Mesenchymal stem cell (in vitro differentiated cells and primary cell): ENCODE measurements at regions not wholly inside any gene's neighbourhood (a gene's known extent, or its start where the extent isn't known, plus 50 kb on each side); places are given as distances from the start of the nearest gene placed in this dataset.
"Not testable (repeated sequence)": the region's sequence is repeated elsewhere in the genome, so short reads cannot be mapped to it uniquely, and the experiment has no call there.

Source experiments
- DNase-seq: peaks from one replicate; pipeline ENCODE4 v3.0.0-alpha.2; 2013
- H2AFZ ChIP-seq: one replicate; pipeline ENCODE4 v1.6.1; 2013; ENCODE audit warnings: low read depth, mild to moderate bottlenecking, control low read depth, inconsistent platforms, low read length, moderate library complexity
- H2AK5ac ChIP-seq: 2 replicates; pipeline ENCODE4 v1.6.1; 2013; ENCODE audit warnings: low read length, moderate library complexity, mild to moderate bottlenecking, inconsistent platforms; ENCODE audit not compliant: severe bottlenecking
- H2BK120ac ChIP-seq: one replicate; pipeline ENCODE4 v1.6.1; 2013; ENCODE audit warnings: low read depth, mild to moderate bottlenecking, inconsistent platforms, low read length, moderate library complexity
- H2BK12ac ChIP-seq, 2 experiments: one replicate each; pipeline ENCODE4 v1.6.1; 2013; ENCODE audit warnings: inconsistent platforms in 2 of 2, low read length in 2 of 2, mild to moderate bottlenecking in 2 of 2, moderate library complexity in 2 of 2, control low read depth in 1 of 2
- H2BK15ac ChIP-seq: one replicate; pipeline ENCODE4 v1.6.1; 2013; ENCODE audit warnings: mild to moderate bottlenecking, low read depth, inconsistent platforms; ENCODE audit not compliant: poor library complexity, severe bottlenecking
- H2BK5ac ChIP-seq: 2 replicates; pipeline ENCODE4 v1.6.1; 2013; ENCODE audit warnings: low read depth, mild to moderate bottlenecking, low read length, control low read depth, inconsistent platforms; ENCODE audit not compliant: poor library complexity, severe bottlenecking
- H3K14ac ChIP-seq, 2 experiments: one replicate each; pipeline ENCODE4 v1.6.1; 2013; ENCODE audit warnings: inconsistent platforms in 2 of 2, low read length in 2 of 2, control low read depth in 1 of 2, mild to moderate bottlenecking in 1 of 2, moderate library complexity in 1 of 2
- H3K18ac ChIP-seq, 2 experiments: one replicate each; pipeline ENCODE4 v1.6.1; 2013; ENCODE audit warnings: inconsistent platforms in 2 of 2, low read length in 2 of 2, control low read depth in 1 of 2, low read depth in 1 of 2, mild to moderate bottlenecking in 1 of 2
- H3K23ac ChIP-seq, 2 experiments: one replicate each; pipeline ENCODE4 v1.6.1; 2013; ENCODE audit warnings: inconsistent platforms in 2 of 2, low read length in 2 of 2, mild to moderate bottlenecking in 2 of 2, moderate library complexity in 2 of 2, control low read depth in 1 of 2
- H3K27ac ChIP-seq: 2 replicates; pipeline ENCODE4 v1.5.1; 2013; ENCODE audit warnings: mild to moderate bottlenecking, moderate library complexity, low read length, control low read depth, inconsistent platforms; ENCODE audit not compliant: poor library complexity, severe bottlenecking
- H3K27me3 ChIP-seq, 2 experiments: 2 replicates each; pipeline versions ENCODE4 v1.6.1 to v1.7.0; 2013; ENCODE audit warnings: low read length in 2 of 2, mild to moderate bottlenecking in 2 of 2, moderate library complexity in 2 of 2, control low read depth in 1 of 2, inconsistent platforms in 1 of 2; ENCODE audit not compliant: control insufficient read depth in 1 of 2, insufficient read depth in 1 of 2
- H3K36me3 ChIP-seq, 2 experiments: 2 replicates each; pipeline versions ENCODE4 v1.6.1 to v1.7.0; 2013; ENCODE audit warnings: low read length in 2 of 2, control low read depth in 1 of 2, inconsistent platforms in 1 of 2, low read depth in 1 of 2, mild to moderate bottlenecking in 1 of 2; ENCODE audit not compliant: insufficient read depth in 2 of 2, control insufficient read depth in 1 of 2
- H3K4ac ChIP-seq, 2 experiments: one replicate each; pipeline ENCODE4 v1.6.1; 2013; ENCODE audit warnings: inconsistent platforms in 2 of 2, low read length in 2 of 2, mild to moderate bottlenecking in 2 of 2, moderate library complexity in 2 of 2, control low read depth in 1 of 2, low read depth in 1 of 2
- H3K4me1 ChIP-seq: 2 replicates; pipeline ENCODE4 v1.6.1; 2013; ENCODE audit warnings: low read depth, low read length, control low read depth; ENCODE audit not compliant: control insufficient read depth, insufficient read depth
- H3K4me2 ChIP-seq: 2 replicates; pipeline ENCODE4 v1.6.1; 2013; ENCODE audit warnings: low read length, mild to moderate bottlenecking, inconsistent platforms; ENCODE audit not compliant: poor library complexity, severe bottlenecking
- H3K4me3 ChIP-seq, 2 experiments: 2 replicates each; pipeline versions ENCODE4 v1.5.1 to v1.7.0; 2013; ENCODE audit warnings: low read length in 2 of 2, mild to moderate bottlenecking in 2 of 2, control low read depth in 1 of 2, low read depth in 1 of 2; ENCODE audit not compliant: insufficient read depth in 1 of 2
- H3K79me1 ChIP-seq: replicated peaks from 2 replicates; pipeline ENCODE4 v1.6.1; 2013; ENCODE audit warnings: mild to moderate bottlenecking, control low read depth, low read length, inconsistent platforms; ENCODE audit not compliant: poor library complexity, severe bottlenecking
- H3K9ac ChIP-seq: 2 replicates; pipeline ENCODE4 v1.7.0; 2013; ENCODE audit warnings: mild to moderate bottlenecking, low read length, moderate library complexity
- H3K9me3 ChIP-seq: 2 replicates; pipeline ENCODE4 v1.7.0; 2013; ENCODE audit warnings: mild to moderate bottlenecking, low read length; ENCODE audit not compliant: control insufficient read depth
- H4K8ac ChIP-seq: one replicate; pipeline ENCODE4 v1.6.1; 2013; ENCODE audit warnings: inconsistent platforms, mild to moderate bottlenecking, low read length, moderate library complexity
- H4K91ac ChIP-seq: one replicate; pipeline ENCODE4 v1.6.1; 2013; ENCODE audit warnings: mild to moderate bottlenecking, low read length, inconsistent platforms
- WGBS: methylation state at CpG from one replicate; pipeline ENCODE4 v1.1.7; 2013; ENCODE audit warnings: mixed read lengths; 5-methylcytosine and 5-hydroxymethylcytosine counted together

GRCh38 chr2:107721586-107721985 is 105.1 kb upstream of the RGPD4 start:
- Histone ChIP-seq H2BK15ac (no peak overlapping the region), H2BK12ac (no peak overlapping the region), H3K4me1 (no peaks in the 10 kb centered on the region), H3K4ac (no peak overlapping the region), H3K23ac (no peak overlapping the region), H2AFZ (no peak overlapping the region), H3K18ac (no peak overlapping the region), H3K9me3 (no peaks in the 10 kb centered on the region), H3K36me3 (no peaks in the 10 kb centered on the region), H2BK5ac (no peak overlapping the region), H4K8ac (no peak overlapping the region), H3K4me2 (no peak overlapping the region), H2AK5ac (no peak overlapping the region), H3K79me1 (no peaks in the 10 kb centered on the region), H3K4me3 (no peak overlapping the region), H3K27me3 (no peaks in the 10 kb centered on the region), H3K9ac (no peak overlapping the region), H2BK120ac (no peak overlapping the region), H4K91ac (no peak overlapping the region), H3K14ac (no peak overlapping the region), H3K27ac (no peak overlapping the region)
- DNase-seq = no peak
- 91% methylated on average over 1 of the region's 2 CpGs for WGBS

GRCh38 chr2:107725824-107726223 is 100.9 kb upstream of the RGPD4 start:
- not testable (repeated sequence) for H3K9me3 ChIP-seq, H3K4me1 ChIP-seq, H4K91ac ChIP-seq, H3K18ac ChIP-seq, H3K79me1 ChIP-seq, H2AFZ ChIP-seq, H3K36me3 ChIP-seq, H2BK15ac ChIP-seq, H3K4me3 ChIP-seq, H3K27ac ChIP-seq, H3K14ac ChIP-seq, H3K4ac ChIP-seq, H2AK5ac ChIP-seq, H2BK120ac ChIP-seq, H3K27me3 ChIP-seq, H2BK12ac ChIP-seq, H3K9ac ChIP-seq, H4K8ac ChIP-seq, H3K23ac ChIP-seq, H3K4me2 ChIP-seq, H2BK5ac ChIP-seq, DNase-seq
- no CpG with 5 or more reads among the region's 1 CpG for WGBS

GRCh38 chr2:107727318-107727717 is 99.4 kb upstream of the RGPD4 start:
- no peak overlapping the region for H3K18ac ChIP-seq
- no peaks in the 10 kb centered on the region for H3K36me3 ChIP-seq
- H3K4ac ChIP-seq = no peak overlapping the region
- H3K4me1 ChIP-seq = no peaks in the 10 kb centered on the region
- H2BK15ac ChIP-seq = no peak overlapping the region
- no peak overlapping the region for H4K8ac ChIP-seq
- no peak overlapping the region for H3K9ac ChIP-seq
- no peak overlapping the region for H2AK5ac ChIP-seq
- H3K23ac ChIP-seq = no peak overlapping the region
- H2BK12ac ChIP-seq = no peak overlapping the region
- no peak overlapping the region for H2AFZ ChIP-seq
- H3K14ac ChIP-seq = no peak overlapping the region
- H3K9me3 ChIP-seq = no peaks in the 10 kb centered on the region
- no peak overlapping the region for H3K27ac ChIP-seq
- H3K27me3 ChIP-seq = no peaks in the 10 kb centered on the region
- no peak overlapping the region for H2BK120ac ChIP-seq
- no peak for DNase-seq
- no peak overlapping the region for H2BK5ac ChIP-seq
- H3K79me1 ChIP-seq = no peaks in the 10 kb centered on the region
- H3K4me2 ChIP-seq = no peak overlapping the region
- no peak overlapping the region for H3K4me3 ChIP-seq
- H4K91ac ChIP-seq = no peak overlapping the region

- Histone ChIP-seq H3K79me1 (no peaks in the 10 kb centered on the region), H3K27me3 (no peaks in the 10 kb centered on the region), H3K18ac (no peak overlapping the region), H3K4ac (no peak overlapping the region), H3K23ac (no peak overlapping the region), H3K36me3 (no peaks in the 10 kb centered on the region), H3K9ac (no peak overlapping the region), H2AFZ (no peak overlapping the region), H4K91ac (no peak overlapping the region), H3K4me1 (no peaks in the 10 kb centered on the region), H3K4me2 (no peak overlapping the region), H3K27ac (no peak overlapping the region), H3K14ac (no peak overlapping the region), H2BK5ac (no peak overlapping the region), H2BK12ac (no peak overlapping the region), H2AK5ac (no peak overlapping the region), H2BK120ac (no peak overlapping the region), H3K9me3 (no peaks in the 10 kb centered on the region), H4K8ac (no peak overlapping the region), H2BK15ac (no peak overlapping the region), H3K4me3 (no peak overlapping the region)
- DNase-seq = no peak
- WGBS = 55% methylated on average over 4 of the region's 5 CpGs
These were observed 98.1 kb upstream of the RGPD4 start for GRCh38 chr2:107728586-107728985.
